ENCODE measurements at regions not wholly inside any gene's neighbourhood (a gene's known extent, or its start where the extent isn't known, plus 50 kb on each side); places are given as distances from the start of the nearest gene placed in this dataset.

DNA sequence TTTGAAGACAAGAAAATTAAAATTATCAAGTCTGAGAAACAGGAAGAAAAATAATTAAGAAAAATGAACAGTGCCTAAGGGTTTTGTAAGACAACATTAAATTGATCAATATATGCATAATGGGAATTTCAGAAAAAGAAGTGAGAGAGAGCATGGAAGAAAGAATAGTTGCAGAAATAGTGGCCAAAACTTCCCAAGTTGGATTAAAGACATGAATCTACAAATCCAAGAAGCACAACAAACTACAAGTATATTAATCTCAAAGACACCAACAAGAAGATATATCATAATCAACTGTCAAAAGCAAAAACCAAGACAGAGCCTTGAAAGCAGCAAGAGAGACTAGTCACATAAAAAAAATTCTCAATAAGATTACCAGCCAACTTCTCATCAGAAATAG is 488.0 kb downstream of the RASEF start:
- Histone ChIP-seq H3K27ac (ENCODE audit: low read depth, low read length) (no peak overlapping the region), H2AFZ (ENCODE audit: low read length, unreplicated experiment) (no peak overlapping the region), H3K36me3 (ENCODE audit: insufficient read depth, low read length) (no peaks in the 10 kb centered on the region), H3K4me1 (ENCODE audit: control insufficient read depth, insufficient read depth, low read length, unreplicated experiment) (no peaks in the 10 kb centered on the region), H3K27me3 (ENCODE audit: insufficient read depth, low read length) (no peaks in the 10 kb centered on the region), H3K4me3 (ENCODE audit: low read depth, low read length) (no peak overlapping the region), H3K79me2 (ENCODE audit: control insufficient read depth, insufficient read depth, low read length, unreplicated experiment) (no peaks in the 10 kb centered on the region)

DNA sequence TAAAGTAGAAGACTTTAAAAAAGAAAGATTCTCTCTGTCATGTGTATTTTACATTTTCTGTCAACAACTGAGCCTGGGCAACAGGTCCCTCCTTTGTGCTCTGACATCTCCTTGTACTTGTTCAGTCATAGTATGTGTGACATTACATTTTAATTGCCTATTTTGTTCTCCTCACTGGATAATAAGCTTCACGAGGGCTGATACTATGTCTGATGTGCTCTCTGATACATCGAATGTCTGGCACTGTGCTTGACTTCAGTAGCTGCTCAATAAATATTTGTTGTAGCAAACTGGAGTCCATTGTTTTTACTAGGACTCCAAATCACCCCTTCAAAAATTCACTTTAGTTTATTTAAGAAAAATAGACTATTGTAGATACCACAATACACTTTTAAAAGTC is 482.0 kb downstream of the RASEF start:
- Histone ChIP-seq H3K79me2 (ENCODE audit: control insufficient read depth, insufficient read depth, low read length, unreplicated experiment) (no peaks in the 10 kb centered on the region), H3K27ac (ENCODE audit: low read depth, low read length) (no peak overlapping the region), H2AFZ (ENCODE audit: low read length, unreplicated experiment) (no peak overlapping the region), H3K36me3 (ENCODE audit: insufficient read depth, low read length) (no peaks in the 10 kb centered on the region), H3K4me1 (ENCODE audit: control insufficient read depth, insufficient read depth, low read length, unreplicated experiment) (no peaks in the 10 kb centered on the region), H3K27me3 (ENCODE audit: insufficient read depth, low read length) (no peaks in the 10 kb centered on the region), H3K4me3 (ENCODE audit: low read depth, low read length) (no peak overlapping the region)

DNA sequence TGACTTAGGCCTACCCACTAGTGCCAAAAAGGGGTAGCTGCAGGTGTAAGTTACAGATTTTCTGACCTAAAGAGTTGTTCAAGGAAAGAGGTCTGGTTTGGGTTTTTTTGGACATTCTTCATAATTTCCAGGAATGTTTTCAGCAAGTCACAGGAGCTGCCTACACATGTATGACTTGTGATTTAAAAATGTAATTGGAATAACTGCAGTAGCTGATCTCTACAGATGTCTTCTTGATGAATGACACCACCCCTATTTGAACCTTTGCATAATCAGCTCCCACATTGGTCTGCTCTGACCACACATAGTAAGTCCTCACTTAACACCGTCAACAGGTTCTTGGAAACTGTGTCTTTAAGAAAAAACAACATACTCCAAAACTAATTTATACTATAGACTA is 481.4 kb downstream of the RASEF start:
- no peaks in the 10 kb centered on the region for H3K27me3 ChIP-seq (ENCODE audit: insufficient read depth, low read length)

DNA sequence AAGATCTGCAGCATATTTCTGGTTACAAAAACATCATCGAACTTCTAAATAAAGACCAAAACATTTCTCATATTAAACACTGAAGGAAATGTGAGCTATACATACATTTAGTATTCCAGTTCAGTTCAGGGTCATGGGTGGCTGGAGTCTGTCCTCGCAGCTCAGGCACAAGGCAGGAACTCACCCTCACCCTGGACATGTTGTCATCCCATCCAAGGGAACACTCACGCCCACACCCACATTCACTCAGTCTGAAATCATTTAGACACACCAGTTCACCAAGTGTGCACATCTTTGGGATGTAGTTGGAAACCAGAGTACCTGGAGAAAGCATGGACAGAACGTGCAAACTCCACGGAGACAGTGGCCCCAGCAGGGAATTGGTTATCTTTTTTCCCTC is 481.0 kb downstream of the RASEF start:
- Histone ChIP-seq H3K36me3 (ENCODE audit: insufficient read depth, low read length) (no peaks in the 10 kb centered on the region), H3K27ac (ENCODE audit: low read depth, low read length) (no peak overlapping the region), H3K79me2 (ENCODE audit: control insufficient read depth, insufficient read depth, low read length, unreplicated experiment) (no peaks in the 10 kb centered on the region), H3K27me3 (ENCODE audit: insufficient read depth, low read length) (no peaks in the 10 kb centered on the region), H3K4me3 (ENCODE audit: low read depth, low read length) (no peak overlapping the region), H2AFZ (ENCODE audit: low read length, unreplicated experiment) (no peak overlapping the region), H3K4me1 (ENCODE audit: control insufficient read depth, insufficient read depth, low read length, unreplicated experiment) (no peaks in the 10 kb centered on the region)

More for the DNA sequence above, 481.4 kb downstream of the RASEF start:
- Histone ChIP-seq H3K4me3 (ENCODE audit: low read depth, low read length) (no peak overlapping the region), H3K4me1 (ENCODE audit: control insufficient read depth, insufficient read depth, low read length, unreplicated experiment) (no peaks in the 10 kb centered on the region), H3K27ac (ENCODE audit: low read depth, low read length) (no peak overlapping the region), H3K79me2 (ENCODE audit: control insufficient read depth, insufficient read depth, low read length, unreplicated experiment) (no peaks in the 10 kb centered on the region), H2AFZ (ENCODE audit: low read length, unreplicated experiment) (no peak overlapping the region), H3K36me3 (ENCODE audit: insufficient read depth, low read length) (no peaks in the 10 kb centered on the region)

DNA sequence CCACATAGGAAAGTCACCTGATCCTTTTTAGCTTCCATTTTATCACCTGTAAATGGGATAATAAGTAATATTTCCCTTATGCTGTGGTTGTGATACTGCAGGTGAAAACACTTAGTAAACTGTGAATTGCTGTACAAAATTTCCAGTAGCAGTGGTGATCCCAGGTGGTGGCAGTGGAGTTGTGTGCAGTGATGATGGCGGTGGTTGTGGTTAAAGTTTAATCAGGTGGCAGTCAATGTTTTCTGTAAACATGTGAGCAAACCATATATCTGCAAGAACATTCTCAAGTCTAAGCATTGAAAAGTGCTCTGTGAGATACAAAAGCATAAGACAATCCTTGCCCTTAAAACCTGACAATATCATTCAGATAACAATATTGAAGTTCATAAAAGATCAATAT is 480.2 kb downstream of the RASEF start:
- Histone ChIP-seq H2AFZ (ENCODE audit: low read length, unreplicated experiment) (no peak overlapping the region), H3K79me2 (ENCODE audit: control insufficient read depth, insufficient read depth, low read length, unreplicated experiment) (no peaks in the 10 kb centered on the region), H3K27ac (ENCODE audit: low read depth, low read length) (no peak overlapping the region), H3K36me3 (ENCODE audit: insufficient read depth, low read length) (no peaks in the 10 kb centered on the region), H3K4me1 (ENCODE audit: control insufficient read depth, insufficient read depth, low read length, unreplicated experiment) (no peaks in the 10 kb centered on the region), H3K27me3 (ENCODE audit: insufficient read depth, low read length) (no peaks in the 10 kb centered on the region), H3K4me3 (ENCODE audit: low read depth, low read length) (no peak overlapping the region)

DNA sequence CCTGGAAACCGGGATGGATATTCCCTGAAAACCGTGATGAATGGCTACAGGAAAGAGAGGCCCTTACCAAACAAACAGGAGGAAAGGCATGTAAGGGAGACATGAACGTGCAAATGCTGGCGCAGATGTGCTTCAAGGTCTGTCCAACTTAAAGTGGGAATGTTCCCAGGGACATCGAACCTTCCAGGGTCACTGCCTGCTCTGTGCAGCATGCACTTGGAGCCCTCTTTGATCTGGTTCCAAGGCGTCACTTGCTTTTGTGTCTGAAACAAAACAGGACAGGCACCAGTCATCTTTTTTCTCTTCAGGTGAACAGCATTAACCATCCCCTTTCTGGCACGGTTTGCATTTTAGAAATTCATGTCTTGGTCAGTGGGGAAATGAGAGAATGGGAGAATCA is 479.4 kb downstream of the RASEF start:
- Histone ChIP-seq H2AFZ (ENCODE audit: low read length, unreplicated experiment) (no peak overlapping the region), H3K79me2 (ENCODE audit: control insufficient read depth, insufficient read depth, low read length, unreplicated experiment) (no peaks in the 10 kb centered on the region), H3K4me3 (ENCODE audit: low read depth, low read length) (no peak overlapping the region), H3K27me3 (ENCODE audit: insufficient read depth, low read length) (no peaks in the 10 kb centered on the region), H3K4me1 (ENCODE audit: control insufficient read depth, insufficient read depth, low read length, unreplicated experiment) (no peaks in the 10 kb centered on the region), H3K36me3 (ENCODE audit: insufficient read depth, low read length) (no peaks in the 10 kb centered on the region), H3K27ac (ENCODE audit: low read depth, low read length) (no peak overlapping the region)

DNA sequence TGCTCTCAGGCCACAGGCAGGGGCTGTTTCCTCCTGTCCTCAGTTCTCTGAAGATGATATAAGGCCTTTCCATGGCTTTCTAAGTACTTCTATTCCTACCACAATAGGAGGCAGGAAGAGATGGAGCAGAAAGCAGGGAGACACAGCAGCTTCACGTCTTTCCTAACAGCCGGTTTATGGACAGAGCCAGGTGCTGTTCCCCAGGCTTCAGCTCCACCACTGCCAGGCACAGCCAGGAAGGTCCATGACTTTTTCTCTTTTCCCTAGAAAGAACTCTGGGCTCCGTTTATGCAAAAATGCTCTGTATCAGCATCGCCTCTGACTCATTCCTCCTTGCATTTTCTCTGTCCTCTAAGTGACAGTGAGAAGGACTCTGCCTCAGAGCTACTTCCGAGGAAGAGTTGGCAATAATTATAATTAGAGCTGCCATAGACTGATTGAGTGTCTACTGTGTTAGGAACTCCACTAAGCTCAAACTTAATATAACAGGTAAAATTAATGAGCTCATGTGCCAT is 478.5 kb downstream of the RASEF start:
- H3K4me3 ChIP-seq (ENCODE audit: low read depth, low read length): no peak overlapping the region
- no peaks in the 10 kb centered on the region for H3K27me3 ChIP-seq (ENCODE audit: insufficient read depth, low read length)
- no peak overlapping the region for H2AFZ ChIP-seq (ENCODE audit: low read length, unreplicated experiment)
- H3K27ac ChIP-seq (ENCODE audit: low read depth, low read length): no peak overlapping the region
- no peaks in the 10 kb centered on the region for H3K79me2 ChIP-seq (ENCODE audit: control insufficient read depth, insufficient read depth, low read length, unreplicated experiment)
- no peaks in the 10 kb centered on the region for H3K36me3 ChIP-seq (ENCODE audit: insufficient read depth, low read length)
- no peaks in the 10 kb centered on the region for H3K4me1 ChIP-seq (ENCODE audit: control insufficient read depth, insufficient read depth, low read length, unreplicated experiment)

DNA sequence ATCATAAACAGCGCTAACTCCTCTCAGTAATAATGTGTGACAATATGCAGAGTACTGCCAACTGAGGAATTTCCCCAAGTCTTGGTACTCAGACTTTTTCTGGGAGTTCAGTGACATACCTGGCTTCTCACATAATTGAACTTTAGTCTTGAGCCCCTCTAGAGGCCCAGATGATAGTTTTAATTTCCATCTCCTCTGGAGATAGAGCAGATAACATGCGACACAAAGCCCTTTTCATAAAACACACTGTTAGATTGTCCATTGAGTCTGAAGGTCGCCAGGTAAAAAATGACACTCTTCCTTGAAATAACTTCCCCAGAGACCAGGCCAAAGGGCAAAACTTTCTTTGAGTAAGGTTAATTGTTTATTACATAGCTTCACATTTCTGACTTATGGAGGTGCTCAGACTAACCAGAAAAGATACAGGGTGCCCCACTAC is 476.0 kb downstream of the RASEF start:
- no peak overlapping the region for H3K4me3 ChIP-seq (ENCODE audit: low read depth, low read length)
- no peaks in the 10 kb centered on the region for H3K36me3 ChIP-seq (ENCODE audit: insufficient read depth, low read length)
- H3K27ac ChIP-seq (ENCODE audit: low read depth, low read length): no peak overlapping the region
- H3K27me3 ChIP-seq (ENCODE audit: insufficient read depth, low read length): no peaks in the 10 kb centered on the region
- no peak overlapping the region for H2AFZ ChIP-seq (ENCODE audit: low read length, unreplicated experiment)
- no peaks in the 10 kb centered on the region for H3K79me2 ChIP-seq (ENCODE audit: control insufficient read depth, insufficient read depth, low read length, unreplicated experiment)
- H3K4me1 ChIP-seq (ENCODE audit: control insufficient read depth, insufficient read depth, low read length, unreplicated experiment): no peaks in the 10 kb centered on the region

DNA sequence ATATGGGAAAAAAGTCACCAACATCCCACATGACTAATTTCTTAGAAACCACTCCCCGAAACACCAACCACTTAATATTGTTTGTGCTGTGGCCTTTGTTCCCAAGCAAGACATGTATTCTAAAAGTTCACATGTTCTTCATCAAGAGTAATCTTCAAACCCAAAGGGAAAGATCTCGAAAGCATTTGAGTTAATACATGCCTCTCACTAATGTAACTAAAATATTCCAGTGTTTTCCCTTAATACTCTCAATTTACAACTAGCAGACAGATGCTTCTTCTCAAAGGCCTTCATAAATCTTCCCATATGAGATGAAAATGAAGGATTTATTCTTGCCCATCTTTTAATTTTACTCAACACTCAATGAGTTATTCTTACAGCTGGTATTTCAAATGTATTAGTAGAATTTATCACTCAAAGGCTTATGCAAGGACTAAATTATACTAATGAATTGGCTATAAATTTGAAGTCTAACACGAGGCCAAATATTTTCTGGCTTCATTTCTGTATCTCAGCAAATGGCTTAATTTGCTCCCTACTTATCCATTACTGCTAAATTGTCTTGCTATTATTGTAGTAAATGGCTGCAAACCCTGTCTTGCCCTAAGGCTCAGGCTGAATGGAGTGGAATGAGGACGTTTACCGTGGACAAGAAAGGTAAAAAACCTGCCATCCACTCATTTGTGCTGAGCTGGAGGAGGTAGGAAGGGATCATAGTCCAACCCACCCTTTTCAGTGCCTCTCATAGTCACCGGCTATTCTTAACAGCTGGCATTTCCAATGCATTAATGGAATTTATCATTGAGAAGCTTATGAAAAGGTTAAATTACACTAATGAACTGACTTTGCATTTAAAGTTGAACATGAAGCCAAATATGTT is 474.4 kb downstream of the RASEF start:
- H3K4me3 ChIP-seq (ENCODE audit: low read depth, low read length): no peak overlapping the region
- no peaks in the 10 kb centered on the region for H3K79me2 ChIP-seq (ENCODE audit: control insufficient read depth, insufficient read depth, low read length, unreplicated experiment)
- H3K36me3 ChIP-seq (ENCODE audit: insufficient read depth, low read length): no peaks in the 10 kb centered on the region
- no peaks in the 10 kb centered on the region for H3K4me1 ChIP-seq (ENCODE audit: control insufficient read depth, insufficient read depth, low read length, unreplicated experiment)
- no peak overlapping the region for H3K27ac ChIP-seq (ENCODE audit: low read depth, low read length)
- H2AFZ ChIP-seq (ENCODE audit: low read length, unreplicated experiment): no peak overlapping the region
- H3K27me3 ChIP-seq (ENCODE audit: insufficient read depth, low read length): no peaks in the 10 kb centered on the region

DNA sequence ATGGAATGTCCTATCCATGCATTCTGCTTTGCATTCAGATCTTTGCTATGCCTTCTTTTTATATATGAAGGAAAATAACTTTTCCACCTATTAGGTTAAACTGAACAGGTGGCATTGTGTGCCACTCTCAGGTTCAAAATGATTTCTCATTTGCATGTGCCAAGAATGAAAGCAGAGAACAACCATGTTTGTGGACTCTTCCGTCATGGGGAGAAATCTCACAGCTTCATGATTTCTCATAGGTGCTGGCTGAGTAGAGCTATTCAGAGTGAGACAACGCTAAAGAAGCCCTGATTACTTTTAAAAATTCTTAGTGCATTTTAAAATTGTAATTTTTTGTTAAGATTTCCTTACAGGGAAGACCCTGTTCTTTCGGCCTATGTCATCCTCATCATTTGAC is 472.1 kb downstream of the RASEF start:
- no peak overlapping the region for H3K4me3 ChIP-seq (ENCODE audit: low read depth, low read length)
- H3K4me1 ChIP-seq (ENCODE audit: control insufficient read depth, insufficient read depth, low read length, unreplicated experiment): no peaks in the 10 kb centered on the region
- H2AFZ ChIP-seq (ENCODE audit: low read length, unreplicated experiment): no peak overlapping the region
- H3K27ac ChIP-seq (ENCODE audit: low read depth, low read length): no peak overlapping the region
- H3K36me3 ChIP-seq (ENCODE audit: insufficient read depth, low read length): no peaks in the 10 kb centered on the region
- H3K79me2 ChIP-seq (ENCODE audit: control insufficient read depth, insufficient read depth, low read length, unreplicated experiment): no peaks in the 10 kb centered on the region
- H3K27me3 ChIP-seq (ENCODE audit: insufficient read depth, low read length): no peaks in the 10 kb centered on the region

DNA sequence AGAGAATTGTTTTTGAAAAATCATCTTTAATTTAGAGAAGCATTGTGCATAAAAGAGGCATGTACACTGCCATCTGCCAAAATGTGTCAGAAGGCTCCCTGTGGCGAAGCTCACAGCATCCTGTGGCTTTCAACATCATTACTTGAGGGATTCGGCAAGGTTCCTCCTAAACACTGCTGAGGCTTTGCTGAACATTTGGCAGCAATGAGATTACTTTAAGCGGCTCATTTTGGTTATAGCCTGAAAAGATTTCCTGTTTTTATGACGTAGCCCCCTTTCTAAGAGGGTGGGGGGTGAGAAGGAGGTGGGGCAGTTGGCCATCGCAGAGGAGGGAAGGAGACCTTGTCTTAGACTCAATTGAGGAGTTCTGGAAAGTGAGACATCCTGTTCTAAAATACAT is 469.4 kb downstream of the RASEF start:
- H3K27me3 ChIP-seq (ENCODE audit: insufficient read depth, low read length): no peaks in the 10 kb centered on the region
- no peak overlapping the region for H3K27ac ChIP-seq (ENCODE audit: low read depth, low read length)
- H3K4me1 ChIP-seq (ENCODE audit: control insufficient read depth, insufficient read depth, low read length, unreplicated experiment): no peaks in the 10 kb centered on the region
- H2AFZ ChIP-seq (ENCODE audit: low read length, unreplicated experiment): no peak overlapping the region
- no peaks in the 10 kb centered on the region for H3K79me2 ChIP-seq (ENCODE audit: control insufficient read depth, insufficient read depth, low read length, unreplicated experiment)
- H3K4me3 ChIP-seq (ENCODE audit: low read depth, low read length): no peak overlapping the region
- no peaks in the 10 kb centered on the region for H3K36me3 ChIP-seq (ENCODE audit: insufficient read depth, low read length)

Measured in ACC112 (cell line).